GM19468 (cell line): ENCODE measurements at regions not wholly inside any gene's neighbourhood (a gene's known extent, or its start where the extent isn't known, plus 50 kb on each side); places are given as distances from the start of the nearest gene placed in this dataset.

Source experiments
- ATAC-seq: cut with Tn5 transposase; IDR thresholded peaks from one replicate; pipeline ENCODE4 v1.9.1; 2021; ENCODE audit warnings: mild to moderate bottlenecking, moderate library complexity, moderate number of reproducible peaks; ENCODE audit not compliant: unreplicated experiment; ENCODE audit errors: extremely low read depth

DNA sequence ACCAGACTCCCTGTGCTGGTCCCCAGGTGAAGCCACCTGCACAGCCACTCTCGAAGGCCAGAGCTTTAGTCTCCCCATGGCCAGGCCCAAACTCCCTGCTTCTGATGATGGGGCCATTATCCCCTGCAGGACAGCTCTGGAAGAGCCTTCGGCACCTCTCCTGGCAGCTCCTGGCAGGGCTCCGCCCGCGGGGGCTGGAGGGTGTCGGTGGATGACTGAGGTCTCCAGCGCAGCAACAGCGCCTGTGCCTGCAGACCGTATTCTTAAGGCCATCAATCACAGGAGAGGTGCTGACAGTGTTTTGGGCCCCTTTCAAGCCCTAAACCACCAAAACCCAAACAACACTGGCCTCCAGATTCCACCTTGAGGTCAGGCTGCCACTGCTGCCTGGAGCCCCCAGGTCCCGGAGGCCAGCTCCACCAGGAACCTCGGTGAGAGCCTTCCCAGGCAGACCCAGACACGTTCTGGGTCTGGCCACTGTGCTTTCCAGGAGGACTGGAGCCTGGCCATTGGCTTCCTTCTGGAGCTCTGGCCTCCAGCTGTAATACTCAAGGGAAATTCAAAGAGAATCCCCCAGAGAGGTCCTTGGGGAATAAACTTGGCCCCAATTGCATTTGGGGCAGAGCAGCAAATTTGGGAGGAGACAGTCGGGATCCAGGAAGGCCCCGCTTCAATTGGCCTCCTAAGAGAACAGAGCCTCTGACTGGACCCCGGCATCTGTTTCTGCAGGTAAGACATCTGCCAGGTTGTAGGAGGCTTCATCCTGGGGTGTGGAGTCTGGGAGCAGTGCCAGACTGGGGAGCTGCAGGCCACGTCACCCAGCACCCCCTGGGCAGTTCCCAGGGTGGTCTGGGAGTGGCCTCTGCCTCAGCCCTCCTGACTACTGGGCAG is 210.6 kb upstream of the RTL1 start:
- no peak for ATAC-seq

DNA sequence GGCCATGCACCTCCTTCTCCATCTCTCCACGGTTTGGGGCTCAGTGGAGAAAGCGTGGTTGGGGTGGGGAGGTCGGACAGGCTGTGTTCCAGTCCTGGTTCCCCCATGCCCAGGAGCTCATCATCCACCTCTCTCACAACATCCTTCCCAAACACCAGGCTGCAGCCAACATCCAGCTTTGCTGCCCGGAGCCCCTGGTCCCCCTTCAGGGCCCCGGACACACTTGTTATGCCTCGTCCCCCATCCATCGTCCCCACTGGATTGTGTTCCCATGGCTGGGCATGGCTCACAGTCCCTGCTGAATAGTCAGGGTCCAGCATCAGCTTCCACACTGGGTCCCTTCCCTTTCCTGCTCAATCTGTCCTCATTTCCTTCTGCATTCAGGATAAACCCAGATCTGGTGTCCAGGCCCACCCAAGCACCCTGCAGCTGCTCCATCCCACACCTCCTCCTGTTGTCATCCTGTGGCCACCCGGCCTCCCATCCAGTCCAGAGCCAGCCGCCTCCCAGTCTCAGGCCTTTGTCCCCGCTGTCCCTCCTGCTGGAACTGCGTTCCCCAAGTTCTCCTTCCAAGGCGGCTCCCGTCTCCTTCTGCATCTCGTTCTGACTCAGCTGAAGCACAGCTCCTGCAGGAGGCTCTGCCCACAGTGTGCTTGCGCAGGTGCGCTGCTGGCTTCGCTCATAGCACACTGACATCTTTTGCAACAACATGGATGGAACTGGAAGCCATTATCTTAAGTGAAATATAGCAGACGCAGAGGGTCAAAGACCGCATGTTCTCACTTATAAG is 211.4 kb upstream of the RTL1 start:
- ATAC-seq: no peak

DNA sequence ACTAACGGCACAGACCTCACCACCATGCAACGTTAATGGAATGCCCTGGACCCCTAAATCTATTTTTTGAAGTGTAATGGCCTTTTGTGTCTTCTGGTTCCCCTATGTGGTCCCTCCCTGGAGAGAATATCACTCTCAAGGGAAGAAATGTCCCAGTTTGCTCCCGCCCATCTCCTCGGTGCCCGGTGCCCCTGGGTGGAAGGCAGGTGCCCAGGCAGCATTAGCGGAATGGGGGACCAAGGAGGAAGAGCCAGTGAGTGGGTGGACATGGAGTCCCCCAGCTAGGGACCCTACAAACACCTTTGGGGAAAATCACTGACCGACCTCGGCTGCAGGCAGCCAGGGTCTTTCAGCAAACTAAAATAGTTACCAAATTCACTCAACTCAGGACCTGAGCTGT is 212.1 kb upstream of the RTL1 start:
- no peak for ATAC-seq

DNA sequence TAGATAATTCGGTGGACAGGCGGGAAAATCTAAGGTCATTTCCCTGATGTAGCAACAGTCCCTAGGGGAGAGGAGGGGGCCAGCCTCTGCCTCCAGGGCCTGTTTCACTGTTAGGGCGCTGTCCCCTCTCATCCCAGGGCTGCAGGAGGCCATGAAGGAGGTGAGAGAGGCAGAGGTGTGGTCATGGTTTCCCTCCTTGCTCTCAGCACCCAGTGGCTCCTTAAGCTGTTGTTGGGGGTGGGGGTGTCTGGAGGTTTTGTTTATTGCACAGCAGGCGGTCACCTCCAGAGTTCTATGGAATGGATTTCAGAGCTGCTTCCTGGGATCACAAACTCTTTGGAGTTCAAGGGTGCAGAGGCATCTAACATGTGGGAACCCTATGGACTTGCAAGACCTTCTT is 212.5 kb upstream of the RTL1 start:
- no peak for ATAC-seq

DNA sequence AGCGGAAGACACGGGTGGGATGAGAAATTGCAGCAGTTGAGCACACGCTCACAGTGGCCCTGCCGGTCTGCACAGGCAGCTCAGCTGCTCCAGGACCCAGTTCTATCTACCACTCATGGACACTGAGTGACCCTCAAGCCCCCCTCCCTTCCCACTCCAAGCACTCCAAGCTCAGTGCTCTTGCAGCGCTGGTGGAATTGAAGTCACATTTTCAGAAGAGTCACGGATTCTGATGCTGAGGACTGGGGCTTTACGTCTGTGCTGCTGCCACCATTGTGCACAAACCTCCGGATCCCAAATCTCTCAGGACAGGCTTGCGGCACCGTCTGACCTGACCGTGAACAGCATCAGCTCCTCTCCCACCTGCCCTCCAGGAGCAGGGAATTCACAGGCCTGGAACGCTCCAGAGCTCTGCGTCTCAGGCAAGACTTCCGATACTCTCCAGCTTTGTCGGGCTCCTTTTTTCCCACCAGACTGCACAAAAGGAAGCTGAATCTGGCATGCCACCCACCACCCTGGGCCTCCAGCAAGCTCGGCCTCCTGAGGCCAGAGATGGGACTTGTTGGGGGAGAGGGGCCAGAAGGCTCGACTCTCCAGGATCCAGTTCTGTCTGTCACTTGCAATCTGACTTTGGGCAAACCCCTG is 213.1 kb upstream of the RTL1 start:
- no peak for ATAC-seq

DNA sequence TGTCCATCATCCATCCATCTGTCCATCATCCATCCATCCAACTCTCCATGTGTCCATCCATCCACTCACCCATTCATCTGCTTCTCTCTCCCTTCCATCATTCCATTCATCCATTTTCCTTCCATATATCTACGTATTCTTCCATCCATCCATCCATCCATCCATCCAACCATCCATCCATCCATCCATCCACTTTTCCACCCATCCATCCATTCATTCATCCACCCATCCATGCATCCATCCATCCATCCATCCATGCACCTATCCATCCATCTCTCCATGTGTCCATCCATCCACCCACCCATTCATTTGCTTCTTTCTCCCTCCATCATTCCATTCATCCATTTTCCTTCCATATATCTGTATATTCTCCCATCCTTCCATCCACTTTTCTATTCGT is 214.0 kb upstream of the RTL1 start:
- ATAC-seq: no peak

DNA sequence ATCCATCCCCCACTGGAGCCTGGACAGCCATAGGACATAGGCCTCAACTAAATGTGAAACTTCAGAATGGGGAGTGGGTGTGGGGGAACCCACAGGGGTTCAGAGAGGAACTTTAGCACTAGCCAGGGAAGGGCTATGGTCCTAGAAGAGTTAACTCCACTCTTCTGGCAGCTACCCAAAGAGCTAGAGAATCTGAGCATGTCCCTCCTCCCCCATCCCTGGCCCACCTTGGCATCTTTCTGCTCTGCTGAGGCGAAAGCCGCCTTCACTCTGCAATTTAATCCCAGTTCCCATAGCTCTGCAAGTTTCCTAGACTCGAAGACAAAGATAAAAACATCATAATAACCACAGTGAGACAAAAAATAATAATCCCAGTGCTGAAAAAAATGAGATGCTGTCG is 214.7 kb upstream of the RTL1 start:
- ATAC-seq: no peak

DNA sequence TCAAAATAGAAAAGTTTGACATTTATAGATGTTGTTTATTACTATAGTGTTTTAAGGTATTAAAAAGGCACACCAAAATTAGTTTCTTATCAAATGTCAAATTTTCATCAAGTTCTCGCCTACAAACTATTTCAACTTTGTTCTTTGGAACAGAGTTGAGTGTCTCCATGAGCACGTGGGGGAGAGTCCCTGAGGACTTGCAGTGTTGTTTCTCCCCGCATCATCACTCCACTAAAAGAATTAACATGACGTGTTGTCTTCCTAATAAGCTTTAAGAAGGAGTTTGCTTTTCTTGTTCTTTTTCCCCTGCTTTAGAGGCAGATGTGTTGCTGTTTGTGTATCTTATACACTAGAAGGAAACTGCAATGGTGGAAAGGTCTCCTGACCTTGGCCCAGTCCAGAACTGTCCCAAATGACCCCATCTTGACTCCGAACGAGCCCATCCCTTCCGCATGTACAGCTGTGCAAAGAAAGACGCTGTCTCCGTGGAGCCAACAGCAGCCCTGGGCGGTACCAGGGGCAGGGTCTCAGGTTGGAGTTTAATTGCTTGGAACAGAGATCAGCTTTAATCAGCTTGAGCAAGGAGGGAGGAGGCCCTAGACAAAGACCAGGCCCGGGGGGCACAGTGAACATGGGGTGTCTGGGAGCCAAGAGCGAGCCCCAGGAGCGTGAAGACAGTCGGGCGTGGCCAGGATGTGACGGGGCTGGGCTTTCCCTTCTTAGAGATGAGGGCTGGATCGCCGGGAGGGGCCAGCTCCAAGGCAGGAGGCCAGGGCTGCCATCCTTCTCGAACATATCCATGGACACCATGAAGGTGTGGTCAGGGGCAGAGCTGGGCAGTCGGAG is 215.4 kb upstream of the RTL1 start:
- no peak for ATAC-seq

DNA sequence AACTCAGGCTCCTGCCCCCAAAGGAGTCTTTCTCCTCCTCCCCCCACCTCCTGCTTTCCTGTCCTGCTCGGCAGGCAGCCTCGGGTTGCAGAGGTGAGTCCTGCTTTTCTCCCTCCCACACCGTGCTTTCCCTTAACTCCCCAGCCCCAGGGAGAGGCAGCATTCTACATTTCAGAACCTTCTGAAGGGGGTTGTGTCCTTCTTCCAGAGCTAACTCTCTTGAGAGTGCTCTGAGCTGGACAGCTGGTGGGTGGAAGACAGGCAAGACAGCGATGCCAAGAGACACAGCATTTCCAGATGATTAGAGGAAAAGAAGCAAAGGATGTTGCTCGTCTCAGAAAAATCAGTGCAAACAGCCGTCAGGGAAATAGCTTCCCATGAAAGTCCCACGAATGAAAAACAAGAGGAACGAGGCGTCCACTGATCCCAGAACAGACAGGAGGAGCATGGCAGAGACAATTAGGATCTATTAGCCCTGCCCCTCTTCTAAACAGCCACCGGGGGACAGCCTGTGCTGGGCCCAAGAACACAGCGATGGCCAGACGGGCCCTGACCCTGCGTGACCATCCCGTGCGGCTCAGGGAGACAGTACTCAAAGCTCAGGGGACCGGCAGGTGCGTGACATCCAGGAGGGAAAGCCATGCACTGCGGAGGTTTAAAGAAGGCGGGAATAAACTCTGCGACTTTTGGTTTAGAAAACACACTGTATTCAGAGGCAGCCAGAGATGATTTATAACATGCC is 216.5 kb upstream of the RTL1 start:
- ATAC-seq: no peak

DNA sequence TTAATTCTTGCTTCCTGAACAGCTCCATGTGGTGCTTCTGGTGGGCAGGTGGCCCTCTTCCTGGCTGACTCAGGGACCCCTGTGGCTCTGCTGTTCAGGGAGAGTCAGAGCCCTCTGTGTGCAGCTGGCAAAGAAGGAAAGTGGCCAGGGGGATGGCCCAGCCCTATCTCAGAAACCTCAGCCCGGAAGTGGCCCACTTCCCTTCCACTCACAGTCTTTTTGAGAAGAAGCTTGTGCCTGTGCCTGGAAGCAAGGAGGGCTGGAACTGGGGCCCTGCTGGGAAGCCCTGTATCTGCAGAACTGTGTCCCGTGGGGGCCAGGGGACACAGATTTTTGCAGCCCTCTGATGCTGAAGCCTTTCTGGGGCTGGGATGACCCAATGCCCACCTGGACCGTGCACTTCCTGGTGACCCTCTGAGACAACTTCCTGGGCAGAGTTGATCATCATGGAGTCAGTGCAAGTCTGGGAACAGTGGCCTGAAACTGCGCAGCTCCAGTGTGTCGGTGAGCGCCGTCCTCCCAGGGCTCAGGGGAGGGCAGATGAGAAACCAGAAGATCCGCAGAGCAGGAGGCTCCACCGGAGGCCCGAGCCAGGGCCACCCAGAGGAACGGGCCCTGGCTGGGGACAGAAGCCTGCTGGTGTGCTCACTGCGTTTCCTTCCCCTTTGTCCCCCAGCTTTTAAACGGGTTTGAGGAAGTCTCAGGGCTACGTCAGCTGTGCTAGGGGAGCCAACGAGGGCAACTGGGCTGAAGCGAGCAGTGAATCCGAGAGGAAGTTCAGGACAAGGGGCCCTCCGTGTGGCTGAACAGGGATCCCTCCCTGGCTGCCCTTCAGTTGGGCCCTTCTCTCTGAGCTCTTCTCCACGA is 217.4 kb upstream of the RTL1 start:
- ATAC-seq: no peak

DNA sequence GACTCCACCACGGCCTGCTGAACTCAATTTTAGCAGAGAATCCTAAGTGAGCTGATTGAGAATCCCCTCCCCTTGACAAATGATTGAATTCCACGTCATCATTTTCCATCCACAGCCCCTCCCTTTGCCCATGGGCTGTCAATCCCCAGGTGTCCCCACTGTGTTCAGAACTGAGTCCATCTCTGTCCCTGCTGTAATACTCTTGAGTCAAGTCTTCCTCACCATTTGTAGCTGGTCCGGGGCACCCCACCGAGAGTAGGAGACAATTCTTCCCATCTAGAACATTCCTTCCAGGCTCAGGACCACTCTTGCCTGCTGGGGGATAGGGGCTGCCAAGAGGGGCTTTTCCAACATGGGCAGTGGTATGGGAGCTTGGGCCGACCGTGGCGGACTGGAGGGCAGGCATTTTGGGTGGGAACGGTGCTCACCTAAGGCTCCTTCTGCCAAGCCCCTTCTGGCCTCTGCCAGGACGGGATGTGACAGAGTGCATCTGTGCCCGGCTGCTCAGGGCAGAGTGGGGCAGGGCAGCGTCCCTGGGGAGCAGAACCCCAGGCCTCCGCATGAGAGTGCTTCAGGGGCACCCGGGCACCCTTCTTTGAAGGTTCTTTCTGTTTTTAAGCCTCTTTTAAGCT is 218.1 kb upstream of the RTL1 start:
- no peak for ATAC-seq

DNA sequence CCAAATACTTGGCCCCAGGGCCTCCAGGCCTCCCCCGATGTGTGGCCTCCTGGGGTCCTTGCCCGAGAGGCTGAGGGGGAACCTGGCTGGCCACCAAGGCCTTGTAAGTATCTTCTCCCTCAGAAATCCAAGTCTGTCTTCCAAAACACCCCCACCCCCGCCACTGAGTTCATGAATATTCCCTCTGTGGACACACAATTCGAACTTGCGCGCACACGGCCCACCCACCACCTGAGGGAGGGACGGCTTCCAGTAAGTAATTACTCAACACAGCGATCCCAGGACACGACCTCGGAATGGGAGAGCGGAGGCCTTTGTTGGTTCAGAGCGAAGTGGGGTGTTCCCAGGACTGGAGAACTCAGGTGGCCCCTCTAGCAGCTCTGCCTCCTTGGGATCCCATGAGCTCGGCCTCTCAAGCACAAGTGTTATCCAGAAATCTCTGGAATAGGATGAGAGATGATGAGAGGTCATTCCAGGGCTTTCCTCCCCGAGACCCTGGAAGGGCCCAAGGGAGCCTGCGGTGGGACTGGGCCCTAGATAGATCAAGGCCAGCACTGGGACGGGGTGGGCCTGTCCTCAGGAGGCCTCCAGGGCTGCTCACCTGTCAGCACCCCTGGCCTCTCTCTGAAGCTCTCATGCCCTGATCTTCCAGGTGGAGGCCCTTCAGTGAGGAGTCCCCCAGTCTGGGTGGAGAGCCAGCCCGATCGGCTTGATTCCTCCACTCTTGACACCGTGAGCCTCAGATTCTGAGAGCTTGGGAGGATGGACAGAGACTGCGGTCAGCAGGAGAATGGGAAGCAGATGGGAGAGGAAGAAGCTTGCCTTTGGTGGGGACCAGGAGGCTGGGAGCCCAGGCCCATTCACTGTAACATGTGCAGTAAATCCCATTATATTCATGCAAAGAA is 219.0 kb upstream of the RTL1 start:
- ATAC-seq: no peak

DNA sequence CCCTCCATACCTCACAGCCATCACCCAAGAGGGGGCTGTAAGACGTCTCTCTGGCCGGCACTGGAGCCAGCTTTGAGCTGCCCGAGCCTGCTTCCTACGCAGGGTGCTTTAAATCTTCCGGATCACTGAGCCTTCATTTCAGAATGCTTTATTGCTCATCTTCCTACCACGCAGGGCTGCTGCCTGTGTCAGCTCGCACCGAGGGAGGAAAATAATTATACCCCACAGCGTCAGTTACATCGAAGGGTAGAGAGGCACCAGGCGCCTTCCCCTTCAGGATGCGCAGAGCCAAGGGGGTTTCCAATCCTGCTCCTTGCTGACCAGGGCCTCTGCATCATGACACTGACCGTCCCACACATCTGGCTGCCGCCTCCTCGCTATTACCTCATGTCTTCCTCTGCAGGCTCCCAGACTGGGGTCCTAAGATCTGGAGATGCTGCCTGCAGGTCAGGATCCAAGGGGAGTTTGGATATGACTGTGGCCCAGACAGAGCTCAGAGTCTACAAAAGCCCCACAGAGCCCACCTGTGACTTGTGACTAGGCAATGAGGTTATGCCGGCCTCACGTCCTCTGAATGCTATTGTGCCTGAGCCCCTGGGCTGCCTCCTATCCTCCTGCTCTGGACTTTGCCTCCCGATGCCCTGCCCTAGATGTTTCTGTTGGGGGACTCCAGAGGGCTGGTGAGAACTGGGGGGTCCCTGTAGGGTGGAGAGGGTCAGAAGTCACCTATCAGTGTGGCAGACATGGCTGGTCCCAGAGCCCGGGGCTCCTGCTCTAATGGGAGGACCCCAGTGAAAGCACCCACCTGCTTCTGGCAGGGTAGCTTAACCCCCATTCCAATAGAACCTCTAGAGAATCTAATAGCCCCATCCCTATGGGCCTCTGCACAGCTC is 220.3 kb upstream of the RTL1 start:
- no peak for ATAC-seq

DNA sequence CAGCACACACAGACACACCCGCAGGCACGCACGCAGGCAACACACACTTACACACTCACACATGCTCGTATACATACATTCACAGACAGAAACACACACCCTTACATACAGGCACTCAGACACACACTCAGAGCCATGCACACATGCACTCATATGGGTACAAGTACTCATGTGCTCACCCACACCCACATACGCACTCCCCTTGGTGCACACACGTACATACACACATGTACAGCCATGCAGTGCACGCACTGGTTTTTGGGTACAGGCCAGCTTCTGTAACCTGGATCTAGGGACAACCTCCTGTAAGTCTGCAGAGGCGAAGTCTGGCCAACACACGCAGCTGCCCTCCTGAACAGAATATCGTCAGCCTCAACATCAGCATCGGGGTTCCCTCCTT is 221.3 kb upstream of the RTL1 start:
- no peak for ATAC-seq

DNA sequence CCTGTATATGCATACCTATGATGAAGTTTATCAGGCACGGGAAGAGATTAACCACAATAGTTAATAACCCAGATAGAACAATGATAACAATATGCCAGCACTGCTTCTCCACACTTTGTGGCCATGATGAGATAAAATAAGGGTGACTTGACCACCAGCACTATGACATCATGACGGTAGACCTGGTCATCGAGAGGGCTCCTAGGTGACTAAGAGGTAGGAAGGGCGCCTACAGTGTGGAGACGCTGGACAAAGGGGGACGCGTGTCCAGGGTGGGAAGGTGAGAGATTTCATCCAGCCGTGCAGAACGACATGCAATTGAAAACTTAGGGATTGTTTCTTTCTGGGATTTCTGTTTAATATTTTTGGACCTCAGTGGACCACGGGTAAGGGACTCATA is 221.8 kb upstream of the RTL1 start:
- ATAC-seq: no peak
